HEK293 (cell line): ENCODE measurements at regions not wholly inside any gene's neighbourhood (a gene's known extent, or its start where the extent isn't known, plus 50 kb on each side); places are given as distances from the start of the nearest gene placed in this dataset.

Experiments used
- CTCF ChIA-PET: fragments of 350-600 bp; formaldehyde crosslinking; extraction: SDS; loops from one replicate; lab custom pipeline; 2021; ENCODE audit warnings: antibody characterized with exemption; lab: Yijun Ruan, JAX
- POLR2A ChIA-PET: fragments of 300-600 bp; formaldehyde crosslinking; extraction: SDS; loops from one replicate; lab custom pipeline; 2020; ENCODE audit warnings: antibody characterized with exemption, inconsistent platforms; lab: Yijun Ruan, JAX
- H3K27ac ChIP-seq: fragments of 200-500 bp; sonication (Bioruptor generic); 2 replicates; pipeline ENCODE4 v1.5.1; 2014; ENCODE audit warnings: low read depth, low read length, control low read depth, inconsistent platforms; ENCODE audit errors: extremely low read depth
- H3K36me3 ChIP-seq, 2 experiments: fragments of 200-500 bp in 1 of 2; sonication (Bioruptor generic) in 1 of 2; 1 replicate in 1 of 2; 2 replicates in 1 of 2; pipeline ENCODE4 v1.5.1; 2014 to 2017; ENCODE audit warnings: inconsistent platforms in 2 of 2, low read length in 2 of 2; ENCODE audit not compliant: control insufficient read depth in 2 of 2, insufficient read depth in 1 of 2
- H3K4me1 ChIP-seq: fragments of 200-500 bp; sonication (Bioruptor generic); 2 replicates; pipeline ENCODE4 v1.5.1; 2014; ENCODE audit warnings: mild to moderate bottlenecking, low read length, inconsistent platforms; ENCODE audit not compliant: control insufficient read depth, insufficient read depth
- H3K4me3 ChIP-seq: 2 replicates; pipeline ENCODE4 v1.5.1; 2011; ENCODE audit warnings: low read depth, mild to moderate bottlenecking, control low read depth, low read length, moderate library complexity
- H3K9me3 ChIP-seq: fragments of 200-500 bp; sonication (Bioruptor generic); 2 replicates; pipeline ENCODE4 v1.5.1; 2014; ENCODE audit warnings: low read depth, low read length, inconsistent platforms; ENCODE audit not compliant: control insufficient read depth, insufficient read depth
- BCL11A ChIP-seq: fragments of 450-650 bp; formaldehyde crosslinking; IDR thresholded peaks from 2 replicates; pipeline ENCODE4 v1.5.1; 2016; ENCODE audit warnings: low read depth, missing biosample characterization, missing genetic modification characterization
- BCL11B ChIP-seq: fragments of 450-650 bp; formaldehyde crosslinking; IDR thresholded peaks from 2 replicates; pipeline ENCODE4 v1.5.1; 2016; ENCODE audit warnings: low read depth, missing biosample characterization, missing genetic modification characterization
- HOXA7 ChIP-seq: sonication (generic); formaldehyde crosslinking; IDR thresholded peaks from 2 replicates; pipeline ENCODE4 v1.8.1; 2022; ENCODE audit warnings: missing genetic modification reagents, borderline replicate concordance
- IKZF3 ChIP-seq: fragments of 450-650 bp; IDR thresholded peaks from 2 replicates; pipeline ENCODE4 v1.5.0; 2018; ENCODE audit warnings: missing biosample characterization, mild to moderate bottlenecking, missing genetic modification characterization, moderate library complexity
- KLF16 ChIP-seq: fragments of 450-650 bp; formaldehyde crosslinking; IDR thresholded peaks from 2 replicates; pipeline ENCODE4 v1.5.1; 2017; ENCODE audit warnings: missing biosample characterization, missing genetic modification characterization
- PRDM2 ChIP-seq: fragments of 450-650 bp; formaldehyde crosslinking; IDR thresholded peaks from 2 replicates; pipeline ENCODE4 v1.5.1; 2016; ENCODE audit warnings: missing biosample characterization, missing genetic modification characterization, borderline replicate concordance
- SP3 ChIP-seq: fragments of 450-650 bp; formaldehyde crosslinking; IDR thresholded peaks from 2 replicates; pipeline ENCODE4 v1.5.1; 2016; ENCODE audit warnings: missing biosample characterization, missing genetic modification characterization
- TSHZ1 ChIP-seq: fragments of 450-650 bp; formaldehyde crosslinking; IDR thresholded peaks from 2 replicates; pipeline ENCODE4 v1.5.1; 2016; ENCODE audit warnings: missing biosample characterization, missing genetic modification characterization, borderline replicate concordance
- YY2 ChIP-seq: fragments of 450-650 bp; formaldehyde crosslinking; IDR thresholded peaks from 2 replicates; pipeline ENCODE4 v1.5.1; 2016; ENCODE audit warnings: missing biosample characterization, missing genetic modification characterization
- ZBTB11 ChIP-seq: fragments of 450-650 bp; formaldehyde crosslinking; conservative IDR thresholded peaks from 2 replicates; pipeline ENCODE4 v1.5.1; 2016; ENCODE audit warnings: low read depth, missing biosample characterization, missing genetic modification characterization
- ZEB2 ChIP-seq: fragments of 450-650 bp; formaldehyde crosslinking; IDR thresholded peaks from 2 replicates; pipeline ENCODE4 v1.5.1; 2016; ENCODE audit warnings: missing biosample characterization, missing genetic modification characterization
- ZFP41 ChIP-seq: fragments of 450-650 bp; formaldehyde crosslinking; IDR thresholded peaks from 2 replicates; pipeline ENCODE4 v1.5.1; 2016; ENCODE audit warnings: missing biosample characterization, missing genetic modification characterization, borderline replicate concordance
- ZNF138 ChIP-seq: fragments of 450-650 bp; formaldehyde crosslinking; IDR thresholded peaks from 2 replicates; pipeline ENCODE4 v1.5.1; 2016; ENCODE audit warnings: missing biosample characterization, missing genetic modification characterization, borderline replicate concordance
- ZNF174 ChIP-seq: fragments of 450-650 bp; formaldehyde crosslinking; IDR thresholded peaks from 2 replicates; pipeline ENCODE4 v1.5.0; 2017; ENCODE audit warnings: missing biosample characterization, mild to moderate bottlenecking, missing genetic modification characterization
- ZNF202 ChIP-seq: fragments of 450-650 bp; formaldehyde crosslinking; IDR thresholded peaks from 2 replicates; pipeline ENCODE4 v1.5.1; 2016; ENCODE audit warnings: missing biosample characterization, missing genetic modification characterization, borderline replicate concordance
- ZNF221 ChIP-seq: fragments of 450-650 bp; formaldehyde crosslinking; IDR thresholded peaks from 2 replicates; pipeline ENCODE4 v1.5.1; 2017; ENCODE audit warnings: missing biosample characterization, missing genetic modification characterization, borderline replicate concordance
- ZNF23 ChIP-seq: fragments of 450-650 bp; formaldehyde crosslinking; IDR thresholded peaks from 2 replicates; pipeline ENCODE4 v1.5.1; 2016; ENCODE audit warnings: missing biosample characterization, missing genetic modification characterization, borderline replicate concordance
- ZNF248 ChIP-seq: fragments of 450-650 bp; formaldehyde crosslinking; IDR thresholded peaks from 2 replicates; pipeline ENCODE4 v1.5.1; 2017; ENCODE audit warnings: missing biosample characterization, missing genetic modification characterization
- ZNF423 ChIP-seq: fragments of 450-650 bp; formaldehyde crosslinking; IDR thresholded peaks from 2 replicates; pipeline ENCODE4 v1.5.1; 2016; ENCODE audit warnings: missing biosample characterization, missing genetic modification characterization
- ZNF433 ChIP-seq: fragments of 450-650 bp; formaldehyde crosslinking; IDR thresholded peaks from 2 replicates; pipeline ENCODE4 v1.5.1; 2016; ENCODE audit warnings: missing biosample characterization, missing genetic modification characterization, low read depth
- ZNF48 ChIP-seq: fragments of 450-650 bp; formaldehyde crosslinking; IDR thresholded peaks from 2 replicates; pipeline ENCODE4 v1.5.1; 2016; ENCODE audit warnings: missing biosample characterization, missing genetic modification characterization
- ZNF624 ChIP-seq: fragments of 450-650 bp; formaldehyde crosslinking; IDR thresholded peaks from 2 replicates; pipeline ENCODE4 v1.5.1; 2017; ENCODE audit warnings: missing biosample characterization, missing genetic modification characterization
- ZSCAN23 ChIP-seq: fragments of 450-650 bp; formaldehyde crosslinking; IDR thresholded peaks from 2 replicates; pipeline ENCODE4 v1.5.1; 2016; ENCODE audit warnings: missing biosample characterization, missing genetic modification characterization
- ZSCAN30 ChIP-seq: fragments of 450-650 bp; IDR thresholded peaks from 2 replicates; pipeline ENCODE4 v1.5.1; 2018; ENCODE audit warnings: missing biosample characterization, mild to moderate bottlenecking, missing genetic modification characterization, moderate library complexity

- no peaks in the 10 kb centered on the region for H3K4me1 ChIP-seq
- no peaks in the 10 kb centered on the region for H3K9me3 ChIP-seq
- H3K27ac ChIP-seq, result no peak overlapping the region
- POLR2A ChIA-PET, result no interaction called here
- no peaks in the 10 kb centered on the region for H3K36me3 ChIP-seq
- no peak overlapping the region for H3K4me3 ChIP-seq
- no peak for TF ChIP-seq ZNF423 (tag by site-specific recombination)
- no peak for TF ChIP-seq ZNF433 (tag by site-specific recombination)
- no peak for TF ChIP-seq IKZF3
- no peak for TF ChIP-seq ZSCAN23 (tag by site-specific recombination)
- no peak for TF ChIP-seq ZNF174 (tag by site-specific recombination)
- TF ChIP-seq HOXA7 (CRISPR knock-in tag), result no peak
- TF ChIP-seq ZFP41 (tag by site-specific recombination), result no peak
- TF ChIP-seq ZNF221 (tag by site-specific recombination), result no peak
- no peak for TF ChIP-seq BCL11A (tag by site-specific recombination)
- TF ChIP-seq ZNF624 (tag by site-specific recombination), result no peak
- no peak for TF ChIP-seq YY2 (tag by site-specific recombination)
- TF ChIP-seq ZEB2 (tag by site-specific recombination), result no peak
- TF ChIP-seq PRDM2 (tag by site-specific recombination), result no peak
- TF ChIP-seq ZNF23 (tag by site-specific recombination), result no peak
- TF ChIP-seq ZNF138 (tag by site-specific recombination), result no peak
- TF ChIP-seq ZBTB11, result no peak
- CTCF ChIA-PET, result no interaction called here
Observed at GRCh38 chr16:63442246-63442645, 1406.0 kb upstream of the CDH8 start.

GRCh38 chr16:63426275-63426870 is 1390.1 kb upstream of the CDH8 start:
- Histone ChIP-seq H3K4me1 (no peaks in the 10 kb centered on the region), H3K36me3 (no peaks in the 10 kb centered on the region), H3K9me3 (no peaks in the 10 kb centered on the region), H3K4me3 (no peak overlapping the region), H3K27ac (no peak overlapping the region)
- ChIA-PET POLR2A (no interaction called here), CTCF (no interaction called here)
- no peak for TF ChIP-seq SP3 (tag by site-specific recombination)
- TF ChIP-seq ZNF202 (tag by site-specific recombination), result no peak
- no peak for TF ChIP-seq BCL11B (tag by site-specific recombination)
- TF ChIP-seq ZSCAN30 (tag by site-specific recombination), result no peak
- TF ChIP-seq KLF16 (tag by site-specific recombination), result no peak
- no peak for TF ChIP-seq ZNF248 (tag by site-specific recombination)
- TF ChIP-seq ZNF48, result no peak
- no peak for TF ChIP-seq TSHZ1 (tag by site-specific recombination)
